ENCODE measurements at regions not wholly inside any gene's neighbourhood (a gene's known extent, or its start where the extent isn't known, plus 50 kb on each side); places are given as distances from the start of the nearest gene placed in this dataset.
A peak's percentile ranks its signal among the peaks of the same experiment; 100 is the strongest.

DNA sequence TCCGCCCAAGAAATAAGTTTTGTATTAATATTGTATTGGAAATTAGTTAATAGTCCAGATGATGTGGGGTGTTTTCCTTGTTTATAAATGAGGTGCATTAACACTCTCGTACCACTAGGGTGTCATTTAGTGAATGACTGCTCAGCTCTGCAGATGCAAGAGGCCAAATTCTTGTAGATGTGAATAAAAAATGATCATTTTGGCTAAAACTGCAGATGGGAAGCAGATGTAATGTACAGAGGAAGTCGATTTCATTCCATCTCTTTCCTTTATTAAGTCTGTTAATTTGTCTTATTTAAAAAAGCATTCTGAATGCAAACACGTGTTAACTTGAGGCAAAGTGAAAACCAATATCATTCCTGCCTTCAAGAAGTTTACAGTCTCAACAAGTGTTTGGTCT, 108.1 kb downstream of the DHX15 start:
- no peak for DNase-seq (ENCODE audit: low read depth in 2 of 2)

GRCh38 chr4:24475756-24476155, 108.6 kb downstream of the DHX15 start:
- DNase-seq (ENCODE audit: low read depth in 2 of 2) = no peak

GRCh38 chr4:24473309-24473721, 111.0 kb downstream of the DHX15 start:
- no peak for DNase-seq (ENCODE audit: low read depth in 2 of 2)

DNA sequence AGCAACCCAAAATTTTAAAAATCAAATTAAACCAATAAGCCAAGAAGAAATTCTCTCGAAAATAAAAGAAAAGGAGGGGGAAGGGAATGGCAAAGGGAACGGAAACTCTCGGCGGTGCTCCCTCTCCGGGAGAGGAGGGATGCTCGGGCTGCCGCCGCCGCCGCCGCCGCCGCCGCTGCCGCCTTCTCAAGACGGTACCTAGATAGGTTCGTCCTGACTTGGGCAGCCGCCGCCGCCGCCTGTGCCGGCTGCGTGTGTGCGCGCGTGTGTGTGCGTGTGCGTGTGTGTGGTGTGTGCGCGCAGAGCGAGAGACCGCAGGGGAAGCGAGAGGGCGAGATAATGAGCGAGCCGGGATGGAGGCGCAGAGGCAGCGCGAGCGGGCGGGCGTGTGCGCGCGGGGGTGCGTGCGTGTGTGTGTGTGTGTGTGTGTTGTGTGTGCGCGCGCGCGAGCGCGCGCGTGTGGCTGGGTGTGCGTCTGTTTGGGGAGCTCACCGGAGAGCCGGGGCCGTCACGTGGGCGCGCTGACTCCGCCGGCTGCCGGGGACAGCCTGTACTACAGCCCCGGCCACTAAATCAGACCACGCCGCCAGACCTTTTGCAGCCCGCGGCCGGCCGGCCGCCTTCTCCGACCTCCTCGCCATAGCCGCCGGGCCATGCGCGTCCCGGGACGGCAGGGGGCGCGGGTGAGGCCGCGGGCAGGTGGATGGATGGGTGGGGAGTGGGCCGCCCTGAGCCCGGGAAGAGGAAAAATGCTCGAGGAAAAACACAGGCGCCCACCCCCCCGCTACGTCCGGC, 111.6 kb downstream of the DHX15 start:
- DNase-seq (ENCODE audit: low read depth in 2 of 2) = peak; percentile 35 to 41

DNA sequence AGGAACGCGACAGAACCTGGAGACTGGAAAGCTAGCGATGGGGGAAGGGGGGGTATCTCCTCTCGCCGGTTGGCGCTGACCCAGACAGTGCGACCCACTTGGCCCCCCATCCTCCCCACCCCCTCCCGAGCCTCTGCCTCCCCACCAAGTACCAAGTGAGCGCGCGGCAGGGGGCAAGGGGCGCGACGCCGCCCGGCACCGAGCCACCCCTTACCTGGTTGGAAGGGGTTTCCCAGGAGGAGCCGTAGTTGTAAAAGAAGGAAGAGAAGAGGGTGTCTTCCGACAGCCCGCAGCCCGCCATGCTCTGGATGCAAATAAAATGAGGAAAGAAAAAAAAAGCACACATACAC, 112.2 kb downstream of the DHX15 start:
- DNase-seq (ENCODE audit: low read depth in 2 of 2) = peak in 1 of 2 donors; percentile 0

DNA sequence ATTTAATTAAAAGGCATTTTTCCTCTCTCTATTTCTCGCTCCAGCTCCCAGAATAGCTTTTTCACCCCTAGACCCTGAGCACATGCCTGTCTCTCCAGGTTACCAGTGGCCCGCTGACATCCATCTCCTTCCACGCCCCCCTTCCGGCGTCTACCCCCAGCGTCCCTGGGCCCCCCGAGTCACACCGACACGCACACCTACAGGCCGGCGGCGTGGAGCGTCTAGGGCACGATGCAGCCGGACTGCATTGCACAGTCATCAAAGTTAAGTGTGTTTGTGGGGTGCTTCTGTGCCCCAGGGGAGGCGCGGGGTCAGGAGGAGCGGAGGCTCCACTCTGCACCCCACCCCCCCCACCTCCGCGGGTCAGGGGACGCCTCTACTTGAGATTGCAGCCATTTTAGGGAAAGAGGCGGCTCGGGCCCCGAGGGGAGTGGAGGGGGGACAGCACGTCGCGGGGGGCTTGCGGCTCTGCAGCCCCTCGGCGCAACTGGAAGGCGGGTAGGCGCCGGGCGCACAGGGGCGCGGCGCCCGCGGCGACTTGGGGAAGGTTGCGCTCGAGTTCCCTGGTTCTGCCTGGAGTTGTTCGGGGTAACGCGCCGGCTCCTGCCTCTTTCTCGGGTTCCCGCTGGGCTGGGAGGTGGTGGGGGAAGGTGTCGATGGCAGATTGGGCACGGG, 112.7 kb downstream of the DHX15 start:
- peak in 1 of 2 donors; percentile 10 for DNase-seq (ENCODE audit: low read depth in 2 of 2)

DNA sequence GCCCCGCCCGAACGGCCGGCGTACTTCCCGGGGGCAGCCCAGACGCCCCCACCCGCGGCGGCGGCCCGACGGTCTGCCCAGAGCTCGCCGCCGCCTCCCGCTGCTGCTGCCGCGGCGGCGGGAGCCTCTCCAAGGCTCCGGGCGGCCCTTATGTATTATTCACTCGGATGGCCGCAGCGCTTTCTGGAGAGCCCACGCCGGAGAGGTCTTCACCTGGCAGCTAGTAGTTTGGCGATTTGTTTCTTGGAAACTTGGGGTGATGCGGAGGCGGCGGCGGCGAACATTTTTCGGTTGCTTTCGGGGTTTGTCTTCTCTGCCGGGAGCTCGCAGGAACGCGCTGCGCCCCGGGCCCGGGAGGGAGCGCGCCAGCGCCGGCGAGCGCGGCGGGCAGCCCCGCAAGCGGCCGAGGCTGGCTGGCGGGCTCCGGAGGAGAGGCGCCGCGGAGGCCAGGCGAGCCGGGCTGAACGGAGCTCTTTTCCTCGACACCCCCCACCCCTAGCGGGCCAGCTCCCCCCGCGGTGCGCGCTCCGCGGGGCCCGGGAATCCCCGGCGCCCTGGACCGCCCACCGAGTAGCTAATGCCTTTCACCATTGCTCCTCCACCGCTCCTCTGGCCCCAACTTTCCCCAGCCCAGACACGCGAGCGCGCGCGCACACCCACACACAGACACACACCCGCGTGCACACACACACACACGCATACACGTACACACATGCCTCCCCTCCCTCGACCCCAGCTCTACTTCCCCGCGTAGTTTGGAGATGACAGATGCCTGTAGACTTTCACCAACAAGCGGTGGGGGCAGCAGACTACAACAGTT, 113.5 kb downstream of the DHX15 start:
- peak in 1 of 2 donors; percentile 31 for DNase-seq (ENCODE audit: low read depth in 2 of 2)

- DNase-seq (ENCODE audit: low read depth in 2 of 2) = no peak
Observed at GRCh38 chr4:24468071-24468470, 116.3 kb downstream of the DHX15 start.

GRCh38 chr4:24464566-24464965, 119.8 kb downstream of the DHX15 start:
- no peak for DNase-seq (ENCODE audit: low read depth in 2 of 2)

DNA sequence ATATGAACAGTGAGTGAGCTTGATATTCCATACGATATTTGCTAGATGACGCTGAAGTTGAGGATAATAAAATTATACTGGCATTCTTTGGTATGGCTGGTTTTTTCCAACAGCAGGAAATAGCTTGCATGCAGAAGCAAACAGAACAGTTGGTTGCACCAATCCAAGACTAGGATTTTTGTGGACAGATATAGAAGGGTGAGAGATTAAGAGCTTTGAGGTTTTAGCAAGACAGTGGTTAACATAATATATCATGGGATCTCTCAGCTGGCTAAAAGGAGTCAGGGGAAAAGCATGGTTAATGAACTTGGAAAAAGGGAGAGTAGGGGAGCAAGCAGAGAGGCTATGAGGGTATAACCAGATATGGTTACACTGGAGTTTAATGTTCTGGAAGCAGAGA, 127.9 kb downstream of the DHX15 start:
- DNase-seq (ENCODE audit: low read depth in 2 of 2) = no peak

DNA sequence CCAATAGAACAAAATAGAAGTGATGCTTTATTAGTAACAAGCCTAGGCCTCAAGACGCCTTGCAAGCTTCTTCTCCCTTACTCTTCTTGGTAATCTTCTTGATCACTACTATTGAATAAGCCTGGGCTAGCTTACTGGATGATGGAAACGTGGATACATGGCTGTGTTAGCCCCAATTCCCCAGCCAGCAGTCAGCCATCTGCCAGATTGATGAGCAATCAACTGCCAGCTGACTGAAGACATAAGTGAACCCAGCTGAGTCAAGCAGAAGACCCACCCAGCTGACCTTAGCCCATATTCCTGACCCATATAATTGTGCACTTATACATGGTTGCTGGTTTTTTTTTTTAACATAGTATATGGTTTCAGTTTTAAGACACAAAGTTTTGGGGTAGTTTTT, 130.4 kb downstream of the DHX15 start:
- no peak for DNase-seq (ENCODE audit: low read depth in 2 of 2)

- no peak for DNase-seq (ENCODE audit: low read depth in 2 of 2)
Observed at GRCh38 chr4:24451870-24452269, 132.5 kb downstream of the DHX15 start.

GRCh38 chr4:24443200-24443599, 141.2 kb downstream of the DHX15 start:
- DNase-seq (ENCODE audit: low read depth in 2 of 2) = no peak

GRCh38 chr4:24440765-24441164, 143.6 kb downstream of the DHX15 start:
- no peak for DNase-seq (ENCODE audit: low read depth in 2 of 2)

DNA sequence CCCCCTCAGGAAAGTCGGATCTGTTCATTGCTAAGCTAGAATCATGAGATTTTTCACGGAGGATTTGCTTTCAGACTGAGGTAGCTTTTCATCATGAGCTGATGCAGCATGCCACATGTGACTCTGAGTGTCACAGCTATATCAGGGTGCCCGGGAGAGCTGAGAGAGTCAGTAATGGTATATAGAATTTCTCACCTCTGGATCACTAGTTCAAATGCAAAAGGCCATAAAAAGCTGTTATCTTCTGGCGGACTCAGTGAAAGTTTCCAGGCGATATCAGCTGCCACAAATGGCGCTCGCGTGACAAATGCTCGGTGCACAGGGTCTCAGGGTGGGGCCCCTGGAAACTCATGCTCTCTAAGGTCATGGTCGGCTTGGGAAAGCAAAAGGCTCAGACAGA, 150.1 kb downstream of the DHX15 start:
- DNase-seq (ENCODE audit: low read depth in 2 of 2) = no peak

GRCh38 chr4:24433515-24434214, 150.7 kb downstream of the DHX15 start:
- no peak for DNase-seq (ENCODE audit: low read depth in 2 of 2)

- DNase-seq (ENCODE audit: low read depth in 2 of 2) = no peak
Observed at GRCh38 chr4:24428850-24429249, 155.5 kb downstream of the DHX15 start.

DNA sequence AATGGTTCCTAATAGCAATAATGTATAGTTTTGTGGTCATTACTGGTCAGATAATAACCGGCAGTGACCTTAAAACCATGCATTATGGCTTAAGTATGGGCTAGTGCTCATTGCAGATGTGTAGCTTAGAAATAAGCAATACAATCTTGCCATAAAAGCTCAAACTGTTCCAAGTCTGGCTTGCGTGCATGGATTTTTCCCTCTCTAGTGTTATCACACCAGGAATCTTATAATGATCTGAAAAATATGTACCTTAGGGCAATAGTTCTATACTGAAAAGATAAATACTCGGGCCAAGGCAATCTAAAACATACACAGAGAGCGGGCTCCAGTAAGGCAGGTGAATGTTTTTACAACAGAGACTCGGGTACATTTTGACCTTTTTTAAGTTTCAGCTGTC, 157.8 kb downstream of the DHX15 start:
- DNase-seq (ENCODE audit: low read depth in 2 of 2) = no peak

DNA sequence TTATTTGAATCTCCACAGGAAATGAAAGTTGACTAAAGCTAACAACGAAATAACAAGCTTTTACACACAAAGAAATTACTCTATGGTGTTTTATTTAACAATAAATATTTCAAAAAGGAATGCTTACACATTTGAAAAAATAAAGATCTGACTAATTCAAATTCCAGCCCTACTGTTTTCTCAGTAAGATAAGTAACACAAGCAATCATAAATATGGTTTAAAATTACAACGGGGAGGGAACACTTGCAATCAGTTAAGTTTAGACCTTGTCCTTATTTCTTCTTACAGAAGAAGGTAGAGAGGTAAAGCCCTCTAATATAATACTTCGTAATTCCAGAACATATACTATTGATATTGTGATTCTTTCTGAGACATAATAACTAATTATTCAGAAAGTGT, 158.5 kb downstream of the DHX15 start:
- DNase-seq (ENCODE audit: low read depth in 2 of 2) = no peak

DNA sequence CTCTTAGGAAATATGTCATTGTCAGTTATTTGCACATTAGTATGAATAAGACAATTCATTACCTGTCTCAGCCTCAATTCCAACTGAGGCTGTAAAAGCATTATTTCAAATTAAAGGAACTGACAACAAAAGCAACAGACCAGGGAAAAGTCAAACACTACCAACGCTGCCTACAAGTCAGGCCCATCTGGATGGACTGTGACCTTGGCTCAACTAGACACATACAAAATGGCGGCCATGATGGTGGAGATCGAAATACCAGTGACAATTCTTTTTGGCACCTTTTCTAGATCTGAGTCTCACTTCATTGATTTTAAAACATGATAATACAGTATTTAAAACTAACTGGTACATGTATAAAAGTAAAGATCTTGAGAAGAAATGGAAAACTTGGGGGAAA, 160.7 kb downstream of the DHX15 start:
- DNase-seq (ENCODE audit: low read depth in 2 of 2) = no peak

DNA sequence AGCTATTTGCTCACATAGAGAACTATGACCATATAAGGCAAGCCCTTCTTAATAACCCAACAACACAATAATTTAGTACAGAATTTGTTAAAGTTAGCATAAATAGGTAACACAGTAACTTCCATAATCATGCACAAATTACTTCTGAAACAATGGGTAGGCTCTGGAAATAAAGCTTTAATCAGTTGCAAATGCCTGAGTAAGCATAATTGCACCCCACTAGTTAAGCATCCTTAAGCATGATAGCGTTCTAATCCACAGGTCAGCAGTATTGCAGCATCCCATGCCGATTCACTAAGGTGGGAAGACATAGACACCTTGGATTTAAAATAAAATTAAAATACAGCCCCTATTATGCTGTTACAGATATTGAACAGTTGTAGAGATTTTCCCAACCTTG, 161.7 kb downstream of the DHX15 start:
- no peak for DNase-seq (ENCODE audit: low read depth in 2 of 2)
